BJ (cell line): ENCODE measurements at regions not wholly inside any gene's neighbourhood (a gene's known extent, or its start where the extent isn't known, plus 50 kb on each side); places are given as distances from the start of the nearest gene placed in this dataset.
"Not testable (repeated sequence)": the region's sequence is repeated elsewhere in the genome, so short reads cannot be mapped to it uniquely, and the experiment has no call there.

Experiments used
- CTCF ChIA-PET: fragments of 350-600 bp; formaldehyde crosslinking; extraction: SDS; loops from one replicate; lab custom pipeline; 2021; ENCODE audit warnings: antibody characterized with exemption, inconsistent platforms; lab: Yijun Ruan, JAX
- POLR2A ChIA-PET: fragments of 300-600 bp; sonication (Branson Sonifier 250); formaldehyde crosslinking; extraction: SDS; loops from one replicate; lab custom pipeline; 2021; ENCODE audit warnings: antibody characterized with exemption; lab: Charles Lee
- DNase-seq: peaks from one replicate; pipeline ENCODE4 v3.0.0-alpha.2; 2011; ENCODE audit warnings: low read depth
- H3K27me3 ChIP-seq: 2 replicates; pipeline ENCODE4 v1.6.0; 2011; ENCODE audit warnings: low read length; ENCODE audit not compliant: control insufficient read depth, insufficient read depth
- H3K36me3 ChIP-seq: 2 replicates; pipeline ENCODE4 v1.5.1; 2011; ENCODE audit warnings: low read length; ENCODE audit not compliant: control insufficient read depth, insufficient read depth
- H3K4me3 ChIP-seq: 2 replicates; pipeline ENCODE4 v1.5.1; 2011; ENCODE audit warnings: low read depth, mild to moderate bottlenecking, control low read depth, low read length
- TF ChIP-seq, protein P1 (sequence below): IDR thresholded peaks from 2 replicates; pipeline ENCODE4 v1.5.1; 2011; ENCODE audit warnings: low read depth, mild to moderate bottlenecking, control low read depth, inconsistent platforms, low read length, moderate library complexity; ENCODE audit not compliant: insufficient read depth

DNA sequence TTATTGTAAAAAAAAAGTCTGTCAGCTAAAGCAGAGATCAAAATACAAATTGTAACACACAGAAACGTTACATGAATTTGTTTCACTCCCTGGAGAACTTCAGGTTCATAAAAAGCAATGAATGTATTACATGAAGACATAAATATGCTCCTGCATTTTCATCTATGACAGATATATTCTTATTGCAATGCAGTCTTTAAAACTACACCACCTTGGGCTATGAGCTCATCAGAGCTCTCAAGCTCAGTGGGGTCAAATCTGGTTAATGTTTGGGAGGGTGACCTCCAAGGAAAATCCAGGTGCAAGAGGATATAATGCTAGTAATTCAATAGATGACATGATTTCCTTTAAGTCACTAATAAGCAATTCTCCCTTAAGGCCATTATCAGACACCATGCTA lies 606.8 kb downstream of the EPHA3 start:
- H3K27me3 ChIP-seq: no peaks in the 10 kb centered on the region
- no peaks in the 10 kb centered on the region for H3K36me3 ChIP-seq
- no peak overlapping the region for H3K4me3 ChIP-seq
- TF ChIP-seq, protein P1, sequence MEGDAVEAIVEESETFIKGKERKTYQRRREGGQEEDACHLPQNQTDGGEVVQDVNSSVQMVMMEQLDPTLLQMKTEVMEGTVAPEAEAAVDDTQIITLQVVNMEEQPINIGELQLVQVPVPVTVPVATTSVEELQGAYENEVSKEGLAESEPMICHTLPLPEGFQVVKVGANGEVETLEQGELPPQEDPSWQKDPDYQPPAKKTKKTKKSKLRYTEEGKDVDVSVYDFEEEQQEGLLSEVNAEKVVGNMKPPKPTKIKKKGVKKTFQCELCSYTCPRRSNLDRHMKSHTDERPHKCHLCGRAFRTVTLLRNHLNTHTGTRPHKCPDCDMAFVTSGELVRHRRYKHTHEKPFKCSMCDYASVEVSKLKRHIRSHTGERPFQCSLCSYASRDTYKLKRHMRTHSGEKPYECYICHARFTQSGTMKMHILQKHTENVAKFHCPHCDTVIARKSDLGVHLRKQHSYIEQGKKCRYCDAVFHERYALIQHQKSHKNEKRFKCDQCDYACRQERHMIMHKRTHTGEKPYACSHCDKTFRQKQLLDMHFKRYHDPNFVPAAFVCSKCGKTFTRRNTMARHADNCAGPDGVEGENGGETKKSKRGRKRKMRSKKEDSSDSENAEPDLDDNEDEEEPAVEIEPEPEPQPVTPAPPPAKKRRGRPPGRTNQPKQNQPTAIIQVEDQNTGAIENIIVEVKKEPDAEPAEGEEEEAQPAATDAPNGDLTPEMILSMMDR: no peak
- ChIA-PET POLR2A (no interaction called here), CTCF (no interaction called here)
- no peak for DNase-seq

DNA sequence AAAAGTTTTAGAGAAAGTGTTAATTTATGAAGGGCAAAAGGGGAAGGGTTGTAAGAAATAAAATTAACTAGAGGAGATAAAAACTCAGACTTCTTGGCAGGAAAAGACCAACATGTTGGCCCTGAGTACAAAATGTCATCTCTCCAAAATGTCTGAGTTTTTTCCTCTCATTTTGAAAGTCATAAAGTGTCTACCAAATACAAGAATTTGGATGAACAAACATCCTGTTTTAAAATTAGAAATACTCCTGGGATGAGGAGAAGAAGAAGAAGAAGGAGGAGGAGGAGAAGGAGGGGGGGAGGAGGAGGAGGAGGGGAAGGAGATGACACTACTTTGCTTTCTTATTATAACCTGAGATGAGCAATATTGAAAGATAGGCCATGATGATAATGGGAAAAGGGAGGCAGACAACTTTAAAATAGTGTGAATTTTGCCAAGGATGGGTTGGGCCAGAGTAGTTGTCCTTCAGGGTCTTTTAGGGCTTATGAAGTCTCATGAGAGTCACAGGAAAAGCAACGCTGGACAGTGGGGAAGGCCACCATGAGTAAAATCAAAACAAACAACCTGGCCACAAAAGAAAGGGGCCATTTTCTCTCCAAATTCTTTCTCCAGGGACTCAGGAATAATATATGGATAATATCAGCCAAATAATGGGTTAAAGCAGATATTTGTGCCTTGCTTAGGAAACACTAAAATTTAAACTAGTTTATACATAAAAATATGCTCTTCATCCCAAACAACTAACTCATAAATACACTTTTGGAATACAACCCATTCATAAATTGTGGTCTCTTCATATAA lies 632.9 kb downstream of the EPHA3 start:
- TF ChIP-seq, protein P1: no peak
- Histone ChIP-seq H3K36me3 (no peaks in the 10 kb centered on the region), H3K27me3 (no peaks in the 10 kb centered on the region), H3K4me3 (no peak overlapping the region)
- POLR2A ChIA-PET: no interaction called here
- no peak for DNase-seq
- CTCF ChIA-PET: no interaction called here

DNA sequence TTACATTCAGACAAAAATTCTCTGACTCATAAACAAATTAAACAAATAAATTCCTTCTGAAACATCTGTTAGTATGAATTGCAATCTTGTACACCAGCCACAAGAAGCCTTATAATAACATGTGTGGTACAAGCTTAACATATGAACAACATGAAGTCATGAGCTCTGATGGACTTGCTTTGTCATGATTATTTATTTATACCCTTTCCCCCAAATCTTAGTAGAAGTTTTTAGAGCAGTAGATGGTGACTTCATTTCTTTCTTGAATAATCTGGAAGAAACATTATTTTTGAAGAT lies 633.4 kb downstream of the EPHA3 start:
- Histone ChIP-seq H3K4me3 (no peak overlapping the region), H3K36me3 (no peaks in the 10 kb centered on the region), H3K27me3 (no peaks in the 10 kb centered on the region)
- ChIA-PET POLR2A (no interaction called here), CTCF (no interaction called here)
- no peak for DNase-seq
- TF ChIP-seq, protein P1: no peak

DNA sequence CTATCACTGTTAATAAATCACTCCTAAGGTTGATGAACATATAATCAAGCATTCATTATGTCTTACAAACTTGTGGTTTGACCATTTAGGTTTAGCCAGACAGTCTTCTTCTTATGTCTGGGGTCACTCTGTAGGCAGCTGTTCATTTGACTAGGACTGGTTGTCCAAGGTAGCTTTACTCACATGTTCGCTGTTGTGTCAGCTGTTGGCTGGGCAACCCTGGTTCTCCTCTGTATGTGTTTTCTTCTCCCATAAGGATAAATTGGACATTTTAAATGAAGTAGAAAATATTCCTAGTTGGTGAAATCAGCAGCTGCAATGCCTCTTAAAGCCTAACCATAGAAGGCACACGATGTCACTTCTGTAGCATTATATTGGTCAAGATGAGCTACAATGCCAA lies 635.1 kb downstream of the EPHA3 start:
- H3K36me3 ChIP-seq: no peaks in the 10 kb centered on the region
- TF ChIP-seq, protein P1: no peak
- POLR2A ChIA-PET: no interaction called here
- CTCF ChIA-PET: no interaction called here
- DNase-seq: no peak
- H3K27me3 ChIP-seq: no peaks in the 10 kb centered on the region
- H3K4me3 ChIP-seq: no peak overlapping the region

DNA sequence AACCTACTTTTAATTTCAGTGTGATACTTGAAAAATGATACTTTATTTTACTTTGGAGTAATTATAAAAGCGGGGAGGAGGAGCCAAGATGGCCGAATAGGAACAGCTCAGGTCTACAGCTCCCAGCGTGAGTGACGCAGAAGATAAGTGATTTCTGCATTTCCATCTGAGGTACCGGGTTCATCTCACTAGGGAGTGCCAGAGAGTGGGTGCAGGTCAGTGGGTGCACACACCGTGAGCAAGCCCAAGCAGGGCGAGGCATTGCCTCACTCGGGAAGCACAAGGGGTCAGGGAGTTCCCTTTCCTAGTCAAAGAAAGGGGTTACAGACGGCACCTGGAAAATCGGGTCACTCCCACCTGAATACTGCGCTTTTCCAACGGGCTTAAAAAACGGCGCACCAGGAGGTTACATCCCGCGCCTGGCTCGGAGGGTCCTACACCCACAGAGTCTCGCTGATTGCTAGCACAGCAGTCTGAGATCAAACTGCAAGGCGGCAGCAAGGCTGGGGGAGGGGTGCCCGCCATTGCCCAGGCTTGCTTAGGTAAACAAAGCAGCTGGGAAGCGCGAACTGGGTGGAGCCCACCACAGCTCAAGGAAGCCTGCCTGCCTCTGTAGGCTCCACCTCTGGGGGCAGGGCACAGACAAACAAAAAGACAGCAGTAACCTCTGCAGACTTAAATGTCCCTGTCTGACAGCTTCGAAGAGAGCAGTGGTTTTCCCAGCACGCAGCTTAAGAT lies 640.3 kb downstream of the EPHA3 start:
- H3K4me3 ChIP-seq, DNase-seq, H3K27me3 ChIP-seq, H3K36me3 ChIP-seq, POLR2A ChIA-PET, CTCF ChIA-PET: not testable (repeated sequence)

DNA sequence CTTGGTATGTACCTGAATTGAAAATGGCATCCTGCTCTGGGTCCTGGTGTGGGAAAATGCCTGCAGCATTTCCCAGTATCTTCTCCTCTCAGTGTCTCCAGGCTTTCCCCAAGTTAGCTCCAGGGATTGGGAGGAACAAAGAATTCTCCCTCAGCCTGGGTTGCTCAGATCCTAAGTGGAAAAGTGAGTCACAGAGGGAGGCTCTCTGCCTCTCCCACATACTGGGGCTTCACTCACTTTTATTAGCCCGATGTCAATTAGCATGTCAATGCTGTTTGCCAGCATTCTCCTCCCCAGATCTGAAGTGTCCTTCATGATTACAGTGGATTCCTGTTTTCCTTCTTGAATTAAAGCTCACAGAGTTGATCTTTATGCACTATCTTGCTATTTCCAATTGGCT lies 655.0 kb downstream of the EPHA3 start:
- H3K36me3 ChIP-seq: no peaks in the 10 kb centered on the region
- ChIA-PET CTCF (no interaction called here), POLR2A (no interaction called here)
- no peak for DNase-seq
- H3K27me3 ChIP-seq: no peaks in the 10 kb centered on the region
- TF ChIP-seq, protein P1: no peak
- no peak overlapping the region for H3K4me3 ChIP-seq
